Breast epithelium (tissue), 4 donors: ENCODE measurements at regions not wholly inside any gene's neighbourhood (a gene's known extent, or its start where the extent isn't known, plus 50 kb on each side); places are given as distances from the start of the nearest gene placed in this dataset.

Experiments
- DNase-seq, 2 donors: peaks; one replicate each; pipeline ENCODE4 v3.0.0-alpha.2; 2019; ENCODE audit warnings: low spot score in 2 of 2
- H3K27ac ChIP-seq, 2 donors: fragments of 200-600 bp; sonication (generic) in 1 of 2; one replicate each; pipeline ENCODE4 v1.5.1; 2016 to 2019; ENCODE audit warnings: mild to moderate bottlenecking in 1 of 2
- H3K27me3 ChIP-seq, 2 donors: fragments of 200-600 bp; sonication (generic) in 1 of 2; one replicate each; pipeline versions ENCODE4 v1.5.1 to v1.6.0; 2017 to 2019; ENCODE audit warnings: control low read depth in 1 of 2, mild to moderate bottlenecking in 1 of 2
- H3K36me3 ChIP-seq: fragments of 200-600 bp; one replicate; pipeline ENCODE4 v1.5.1; 2019
- H3K4me1 ChIP-seq, 2 donors: fragments of 200-600 bp; sonication (generic); one replicate each; pipeline ENCODE4 v1.5.1; 2016 to 2019; ENCODE audit warnings: control low read depth in 1 of 2
- H3K4me3 ChIP-seq, 3 donors: fragments of 200-600 bp; sonication (generic); 1 replicate in 2 of 3; 2 replicates in 1 of 3; pipeline ENCODE4 v1.5.1; 2016 to 2019; ENCODE audit warnings: mild to moderate bottlenecking in 3 of 3, moderate library complexity in 2 of 3
- H3K9me3 ChIP-seq, 2 donors: fragments of 200-600 bp; sonication (generic) in 1 of 2; one replicate each; pipeline ENCODE4 v1.5.1; 2016 to 2019; ENCODE audit warnings: control low read depth in 1 of 2
- CTCF ChIP-seq, 3 donors: fragments of 450-650 bp; IDR thresholded peaks; one replicate each; pipeline ENCODE4 v1.5.1; 2016 to 2017; ENCODE audit warnings: antibody characterized with exemption in 3 of 3, mild to moderate bottlenecking in 3 of 3, moderate library complexity in 3 of 3
- POLR2A ChIP-seq: fragments of 450-650 bp; IDR thresholded peaks from one replicate; pipeline ENCODE4 v1.6.1; 2016; ENCODE audit warnings: antibody characterized with exemption, mild to moderate bottlenecking, moderate library complexity
- POLR2AphosphoS5 ChIP-seq, 3 donors: sonication (generic); formaldehyde crosslinking; IDR thresholded peaks; one replicate each; pipeline ENCODE4 v1.6.1; 2017; ENCODE audit warnings: antibody characterized with exemption in 3 of 3
- intact Hi-C: fragments of 100-400 bp; cut with DNase I; formaldehyde crosslinking; loops from one replicate; pipeline ENCODE4 v1.15.1; 2023; ENCODE audit warnings: low total_unique reads

DNA sequence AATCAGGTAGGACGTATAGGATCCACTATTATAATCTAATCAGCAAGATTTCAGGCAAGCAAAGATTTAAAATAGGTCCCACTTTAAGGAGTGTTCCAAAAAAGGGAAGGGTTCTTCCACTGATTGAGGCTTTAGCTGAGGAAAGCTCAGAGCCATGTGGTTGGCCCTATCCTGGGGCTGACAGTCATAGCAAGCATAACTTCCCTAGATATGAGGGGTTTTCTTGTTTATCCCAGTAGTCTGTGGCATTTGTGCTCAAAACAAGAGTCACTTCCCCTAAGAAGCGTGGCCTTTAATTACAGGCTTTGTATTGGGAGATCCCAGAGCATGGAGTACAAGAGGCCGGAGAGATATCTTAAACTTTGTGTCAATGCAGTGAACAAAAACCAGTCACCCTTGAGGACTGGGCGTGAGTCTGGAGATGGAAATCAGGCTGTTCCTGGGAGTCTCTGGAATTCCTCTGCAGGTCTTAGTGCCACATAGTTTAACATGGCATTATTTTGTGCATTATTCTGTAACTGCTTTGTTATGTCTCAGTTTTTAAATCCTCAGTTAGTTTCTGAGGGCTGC, 136.9 kb upstream of the FBXO11 start:
- Histone ChIP-seq H3K9me3 (no peaks in the 10 kb centered on the region), H3K4me1 (no peaks in the 10 kb centered on the region), H3K27ac (no peak overlapping the region), H3K27me3 (no peaks in the 10 kb centered on the region), H3K36me3 (no peaks in the 10 kb centered on the region), H3K4me3 (no peak overlapping the region)
- intact Hi-C loops, result no loop called here
- no peak for TF ChIP-seq POLR2A
- no peak for TF ChIP-seq CTCF (IDR thresholded peaks at IDR 0.05)
- no peak for TF ChIP-seq POLR2AphosphoS5 (IDR thresholded peaks at IDR 0.05)
- no peak for DNase-seq

- TF ChIP-seq POLR2AphosphoS5 (IDR thresholded peaks at IDR 0.05), result no peak
- no peak for TF ChIP-seq CTCF (IDR thresholded peaks at IDR 0.05)
- TF ChIP-seq POLR2A, result no peak
- no peak for DNase-seq
- H3K36me3 ChIP-seq, result no peaks in the 10 kb centered on the region
- H3K4me3 ChIP-seq, result no peak overlapping the region
- no peaks in the 10 kb centered on the region for H3K27me3 ChIP-seq
- intact Hi-C loops, result no loop called here
- H3K9me3 ChIP-seq, result no peaks in the 10 kb centered on the region
- H3K27ac ChIP-seq, result no peak overlapping the region
- no peaks in the 10 kb centered on the region for H3K4me1 ChIP-seq
Observed at GRCh38 chr2:48043746-48044145, 137.4 kb upstream of the FBXO11 start.

- Histone ChIP-seq H3K4me3 (no peak overlapping the region), H3K27me3 (no peaks in the 10 kb centered on the region), H3K36me3 (no peaks in the 10 kb centered on the region), H3K4me1 (no peaks in the 10 kb centered on the region), H3K9me3 (no peaks in the 10 kb centered on the region), H3K27ac (no peak overlapping the region)
- TF ChIP-seq POLR2AphosphoS5 (IDR thresholded peaks at IDR 0.05) (no peak), CTCF (IDR thresholded peaks at IDR 0.05) (no peak), POLR2A (no peak)
- DNase-seq, result no peak
- intact Hi-C loops, result no loop called here
Observed at GRCh38 chr2:48045613-48046012, 139.3 kb upstream of the FBXO11 start.

DNA sequence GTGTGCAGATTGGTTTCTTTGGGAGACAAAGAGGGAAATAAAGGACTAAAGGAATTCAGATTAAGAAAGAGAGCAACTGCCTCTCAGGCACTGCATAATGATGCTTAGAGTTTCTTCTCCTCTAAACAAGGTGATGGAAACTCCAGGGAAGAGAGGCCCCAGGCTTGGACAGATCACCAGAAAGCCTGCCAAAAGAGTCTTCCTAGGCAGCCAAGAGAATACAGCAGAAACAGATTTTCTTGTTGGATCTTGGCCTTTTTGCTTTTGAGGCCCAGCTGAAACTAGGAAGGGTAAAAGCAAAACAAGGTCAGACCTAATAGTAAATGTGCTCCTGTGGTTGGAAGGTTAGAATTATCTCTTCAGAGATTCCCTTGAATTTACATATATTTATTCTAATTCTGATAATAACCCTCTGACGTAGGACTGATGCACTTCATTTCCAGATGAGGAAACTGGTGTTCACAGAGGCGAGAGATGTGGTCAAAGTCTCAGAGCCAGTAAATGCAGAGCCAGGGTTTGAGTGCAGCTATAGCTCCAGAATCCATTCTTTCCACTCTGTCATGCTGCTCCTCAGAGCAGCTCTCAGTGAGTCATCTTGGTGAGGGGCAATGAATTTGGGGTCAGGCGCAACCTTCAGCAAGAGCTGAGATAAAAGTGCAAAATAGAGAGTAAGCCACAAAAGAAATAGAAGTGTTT, 142.3 kb upstream of the FBXO11 start:
- Histone ChIP-seq H3K27ac (peak overlapping the region in 1 of 2 donors; percentile 43), H3K36me3 (no peaks in the 10 kb centered on the region), H3K4me3 (no peak overlapping the region), H3K27me3 (no peaks in the 10 kb centered on the region), H3K9me3 (no peaks in the 10 kb centered on the region), H3K4me1 (no peaks in the 10 kb centered on the region)
- intact Hi-C loops, result no loop called here
- TF ChIP-seq CTCF (IDR thresholded peaks at IDR 0.05) (no peak), POLR2AphosphoS5 (IDR thresholded peaks at IDR 0.05) (no peak), POLR2A (no peak)
- DNase-seq, result no peak

DNA sequence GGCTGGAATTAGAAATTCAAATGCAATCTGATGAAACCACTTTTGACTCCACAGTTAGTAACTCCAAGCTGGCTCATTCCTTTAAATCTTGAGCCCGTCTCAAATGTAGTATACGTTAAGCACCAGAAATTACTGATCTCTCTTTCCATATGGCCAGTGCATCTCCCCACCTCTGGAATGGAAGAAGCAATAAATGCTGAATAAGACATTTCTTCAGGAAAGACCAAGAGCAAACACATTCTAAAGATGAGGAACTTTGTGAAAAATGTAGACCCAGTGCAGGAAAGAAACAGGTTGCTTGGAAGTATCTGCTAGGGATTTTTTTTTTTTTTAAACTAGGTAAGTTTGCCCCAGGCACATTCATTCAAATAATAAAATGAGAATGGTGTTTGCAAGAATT, 143.1 kb upstream of the FBXO11 start:
- no peak for DNase-seq
- TF ChIP-seq POLR2A (no peak), POLR2AphosphoS5 (IDR thresholded peaks at IDR 0.05) (no peak), CTCF (IDR thresholded peaks at IDR 0.05) (no peak)

More for the DNA sequence above, 143.1 kb upstream of the FBXO11 start:
- no peaks in the 10 kb centered on the region for H3K36me3 ChIP-seq
- no peaks in the 10 kb centered on the region for H3K27me3 ChIP-seq
- intact Hi-C loops, result no loop called here
- H3K27ac ChIP-seq, result peak overlapping the region in 1 of 2 donors; percentile 43
- H3K4me3 ChIP-seq, result no peak overlapping the region
- H3K4me1 ChIP-seq, result no peaks in the 10 kb centered on the region
- H3K9me3 ChIP-seq, result no peaks in the 10 kb centered on the region
